GM21423 (cell line): ENCODE measurements at regions not wholly inside any gene's neighbourhood (a gene's known extent, or its start where the extent isn't known, plus 50 kb on each side); places are given as distances from the start of the nearest gene placed in this dataset.

Experiments used
- ATAC-seq: cut with Tn5 transposase; IDR thresholded peaks from one replicate; pipeline ENCODE4 v1.9.1; 2021; ENCODE audit warnings: mild to moderate bottlenecking, moderate library complexity; ENCODE audit not compliant: unreplicated experiment

DNA sequence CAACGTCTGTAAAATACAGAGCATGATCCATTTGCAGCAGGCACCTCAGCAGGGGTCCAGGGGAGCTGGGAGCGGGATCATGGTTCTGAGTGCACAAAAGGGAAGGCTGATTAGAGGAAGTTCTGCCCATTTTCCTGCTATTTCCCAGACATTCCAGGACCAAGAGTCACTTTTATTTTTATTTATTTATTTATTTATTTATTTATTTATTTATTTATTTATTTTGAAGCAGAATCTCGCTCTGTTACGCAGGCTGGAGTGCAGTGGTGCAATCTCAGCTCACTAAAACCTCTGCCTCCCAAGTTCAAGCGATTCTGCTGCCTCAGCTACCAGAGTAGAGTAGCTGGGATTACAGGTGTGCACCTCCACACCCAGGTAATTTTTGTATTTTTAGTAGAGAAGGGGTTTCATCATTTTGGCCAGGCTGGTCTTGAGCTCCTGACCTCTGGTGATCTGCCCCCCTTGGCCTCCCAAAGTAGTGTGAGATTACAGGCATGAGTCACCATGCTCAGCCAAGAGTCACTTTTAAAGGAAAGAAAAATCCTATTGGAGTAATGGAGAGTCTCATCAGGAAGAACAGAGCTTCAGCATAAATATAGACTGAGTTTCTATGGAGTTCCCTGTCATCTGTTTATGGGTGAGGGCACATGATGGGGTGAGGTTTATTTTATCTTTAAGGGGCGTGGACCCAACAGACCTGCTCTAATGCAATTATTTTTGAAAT, 355.2 kb downstream of the HAPSTR1 start:
- ATAC-seq: no peak

DNA sequence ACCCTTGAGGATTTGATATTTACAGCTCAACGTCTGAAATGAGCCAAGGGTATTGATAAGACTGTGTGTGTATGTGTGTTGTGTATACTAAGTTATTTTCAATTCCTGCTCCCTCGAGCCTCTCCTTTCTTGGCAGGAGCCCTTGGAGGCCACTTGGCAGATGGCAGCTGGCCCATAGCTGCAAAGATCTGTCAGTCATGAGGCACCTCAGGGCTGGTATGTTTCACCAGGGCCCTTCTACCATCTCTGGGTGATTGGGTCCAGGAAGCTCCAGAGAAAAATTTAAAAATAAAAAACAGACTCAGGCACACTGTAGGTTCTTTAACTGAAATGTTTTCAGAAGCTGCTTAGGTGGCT, 355.7 kb downstream of the HAPSTR1 start:
- no peak for ATAC-seq

DNA sequence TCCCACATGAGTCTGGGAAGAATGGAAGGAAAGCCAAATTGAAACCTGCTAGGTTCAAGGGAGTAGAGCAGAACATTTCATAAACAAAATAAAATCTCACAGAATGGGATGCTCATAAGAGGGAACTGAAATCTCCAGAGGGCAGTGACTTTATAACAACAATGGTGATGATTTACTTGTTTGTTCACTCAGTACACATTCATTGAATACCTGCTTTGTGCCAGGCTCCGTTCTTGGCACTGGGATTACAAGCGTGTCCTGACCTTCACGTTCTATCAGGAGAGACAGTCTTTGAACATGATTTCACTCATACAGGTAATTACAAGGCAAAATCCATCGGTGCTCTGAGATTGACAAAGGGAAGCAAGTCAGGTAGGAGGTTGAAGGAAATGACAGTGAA, 356.3 kb downstream of the HAPSTR1 start:
- no peak for ATAC-seq

DNA sequence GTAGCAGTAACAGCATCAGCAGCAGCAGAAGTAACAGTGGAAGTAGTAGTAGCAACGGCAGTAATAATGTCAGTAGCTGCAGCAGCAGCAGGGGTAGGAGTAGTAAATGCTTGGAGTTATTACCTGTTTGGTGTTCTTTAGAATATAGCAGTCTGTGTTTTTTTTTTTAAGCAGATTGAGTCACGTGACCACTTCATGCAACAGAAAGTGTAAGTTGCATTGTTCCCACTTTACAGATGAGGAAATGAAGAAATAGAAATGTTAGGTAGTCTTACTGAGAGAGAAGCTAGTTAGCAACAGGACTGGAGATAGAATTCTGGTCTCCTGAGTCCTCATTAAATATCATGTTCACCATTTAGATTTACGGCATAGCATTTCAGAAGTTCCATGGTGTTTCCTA, 358.2 kb downstream of the HAPSTR1 start:
- no peak for ATAC-seq

DNA sequence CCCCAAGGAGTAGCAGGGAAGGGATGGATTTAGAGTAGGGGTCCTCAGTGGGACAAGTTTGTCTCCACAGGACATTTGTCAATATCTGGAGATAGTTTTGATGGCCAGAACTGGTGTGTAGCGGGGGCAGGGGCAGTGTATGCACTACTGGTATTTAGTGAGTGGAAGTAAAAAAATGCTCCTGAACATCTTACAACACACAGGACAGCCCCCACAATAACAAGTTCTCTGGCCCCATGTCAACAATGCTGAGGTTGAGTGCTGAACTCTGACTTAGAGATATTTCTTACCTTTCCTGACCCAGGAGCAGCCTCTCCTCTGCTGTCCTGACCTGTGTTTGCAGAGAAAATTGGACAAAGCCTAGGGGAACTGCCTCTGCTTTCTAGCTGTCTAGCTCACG, 365.8 kb downstream of the HAPSTR1 start:
- ATAC-seq: no peak

DNA sequence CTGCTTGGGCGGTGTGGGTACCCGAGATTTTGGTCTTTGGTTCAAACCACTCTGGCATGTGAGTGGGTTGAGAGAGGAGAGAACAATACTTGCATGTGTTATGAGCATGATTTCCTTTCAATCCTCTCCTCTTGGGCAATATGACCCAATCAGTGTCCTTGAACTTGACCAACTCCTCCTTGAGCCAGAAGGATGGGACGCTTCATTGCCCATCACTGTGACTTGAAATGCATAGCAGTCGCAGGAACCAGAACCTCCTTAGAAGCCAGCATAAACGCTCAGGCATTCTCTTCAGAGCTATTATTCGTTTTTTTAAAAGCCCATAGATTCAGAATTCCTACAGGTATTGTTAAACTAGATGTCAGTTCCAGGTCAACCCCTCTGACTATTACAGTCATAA, 367.4 kb downstream of the HAPSTR1 start:
- no peak for ATAC-seq

DNA sequence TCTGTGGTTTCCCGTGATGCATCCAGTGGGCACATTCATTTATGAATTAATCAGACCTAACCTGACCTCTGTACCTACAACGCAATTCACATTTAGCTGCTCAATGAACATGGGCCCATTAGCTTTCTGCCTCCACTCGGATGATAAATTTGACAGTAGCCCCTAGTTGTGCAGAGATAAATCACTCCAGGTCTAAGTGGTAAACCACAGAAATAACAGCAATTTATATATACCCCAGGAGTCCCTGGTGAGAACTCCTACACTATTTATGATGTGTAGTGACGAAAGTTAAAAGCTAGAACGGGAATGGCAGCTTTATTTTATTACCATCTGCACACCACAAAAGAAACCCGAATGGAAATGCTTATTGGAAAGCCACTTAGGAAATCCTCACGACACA, 371.5 kb downstream of the HAPSTR1 start:
- ATAC-seq: no peak

DNA sequence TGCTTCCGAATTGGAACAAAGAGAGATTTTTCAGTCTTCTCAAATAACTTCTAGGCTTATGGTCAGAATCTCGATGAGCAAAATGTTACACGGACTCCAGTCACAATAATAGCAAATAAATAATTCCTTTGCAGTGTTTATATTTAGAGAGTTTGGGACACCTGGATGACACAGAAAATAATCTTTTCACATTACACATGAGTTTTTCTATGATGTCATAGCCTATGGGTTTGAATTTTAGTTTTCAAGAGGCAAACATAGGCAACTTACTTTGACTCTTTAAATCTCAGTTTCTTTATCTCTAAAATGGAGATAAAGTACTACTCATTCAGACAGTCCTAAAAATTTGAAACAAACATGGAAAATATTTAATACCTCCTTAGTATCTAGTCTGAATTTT, 372.0 kb downstream of the HAPSTR1 start:
- no peak for ATAC-seq

DNA sequence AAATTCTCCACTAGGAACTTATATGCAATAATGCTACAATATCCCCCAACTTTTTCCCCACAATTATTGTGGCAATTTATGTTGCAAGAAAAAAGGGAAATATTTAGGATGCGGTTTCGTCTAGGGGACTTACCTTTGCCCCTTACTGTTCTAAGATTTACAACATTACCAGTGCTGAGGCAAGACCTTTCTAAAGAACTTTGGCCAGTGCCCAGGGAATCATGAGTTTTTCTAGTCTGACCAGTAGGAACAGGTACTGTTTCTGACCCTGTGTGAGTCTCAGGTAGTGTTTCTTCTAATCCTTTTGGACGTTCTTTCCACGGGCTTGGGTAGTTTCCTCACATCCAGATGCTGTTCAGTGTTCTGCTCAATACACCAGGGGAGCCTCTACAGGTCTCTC, 373.7 kb downstream of the HAPSTR1 start:
- no peak for ATAC-seq

DNA sequence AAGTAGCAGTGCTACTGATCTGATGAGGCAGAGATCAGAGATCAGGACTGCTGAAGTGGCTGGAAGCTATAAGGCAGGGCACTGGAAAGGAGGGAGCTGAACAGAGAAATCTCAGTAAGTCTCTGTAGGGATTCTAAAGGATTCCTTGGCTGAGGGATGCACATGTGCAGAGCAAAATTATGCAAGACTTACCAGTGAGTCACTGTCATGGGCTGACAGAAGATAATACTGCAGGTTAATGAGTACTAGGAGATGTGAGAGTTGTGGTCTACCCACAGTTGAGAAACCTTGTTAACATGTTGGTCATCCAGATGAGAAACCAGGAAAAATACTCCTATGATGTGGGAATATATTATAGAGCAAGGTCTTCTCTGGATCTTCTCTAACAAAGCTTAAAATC, 378.1 kb downstream of the HAPSTR1 start:
- no peak for ATAC-seq

DNA sequence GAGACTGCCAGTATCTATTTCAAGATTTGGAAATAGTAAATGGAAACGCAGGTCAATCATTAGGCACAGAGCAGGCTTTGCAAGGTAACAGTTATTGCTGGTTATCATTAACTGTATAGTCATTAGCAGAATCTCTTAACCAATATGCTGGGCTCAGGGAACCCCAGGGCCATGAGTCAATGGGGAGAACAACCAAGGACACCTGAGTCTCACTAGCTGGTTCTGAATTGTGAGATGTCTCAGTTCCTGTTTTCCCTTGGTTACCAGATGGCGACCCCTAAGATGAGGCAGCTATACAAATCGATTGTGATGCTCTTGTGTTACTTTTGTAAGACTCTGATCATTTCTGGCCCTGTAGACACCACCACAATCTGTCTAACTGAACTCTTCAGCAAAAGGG, 385.3 kb downstream of the HAPSTR1 start:
- peak; percentile 62 for ATAC-seq

DNA sequence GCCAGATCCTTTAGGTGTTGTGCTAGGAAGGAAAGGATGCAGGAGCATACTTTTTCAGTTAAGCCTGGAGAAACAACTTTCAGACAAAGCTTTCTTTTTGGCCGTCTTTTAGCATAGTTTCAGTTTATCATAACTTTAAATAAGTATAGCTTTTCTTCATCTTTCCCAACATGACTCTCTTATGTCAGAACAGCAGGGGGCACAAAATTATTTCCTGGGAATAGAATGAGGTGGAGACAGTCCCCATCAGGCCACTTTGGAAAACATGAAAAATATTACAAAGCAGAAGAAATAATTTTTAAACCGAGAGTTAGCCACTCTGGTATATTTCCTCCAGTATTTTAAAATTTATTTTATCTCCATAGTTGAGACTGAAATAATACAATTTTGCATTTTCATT, 387.6 kb downstream of the HAPSTR1 start:
- no peak for ATAC-seq

DNA sequence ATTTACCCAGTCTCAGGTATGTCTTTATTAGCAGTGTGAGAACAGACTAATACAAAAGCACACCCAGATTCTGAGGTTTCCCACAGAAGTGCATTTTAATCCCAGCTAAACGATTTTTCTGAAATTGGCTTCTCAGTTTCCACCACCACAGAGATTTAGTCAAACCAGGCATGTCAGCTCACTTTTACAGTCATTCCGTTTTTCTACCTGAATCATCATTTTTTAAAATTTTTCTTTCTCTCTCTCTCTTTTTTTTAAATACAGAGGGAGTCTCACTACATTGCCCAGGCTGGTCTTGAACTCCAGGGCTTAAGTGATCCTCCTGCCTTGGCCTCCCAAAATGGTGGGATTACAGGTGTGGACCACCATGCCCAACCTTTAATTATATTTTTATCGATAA, 389.1 kb downstream of the HAPSTR1 start:
- no peak for ATAC-seq

DNA sequence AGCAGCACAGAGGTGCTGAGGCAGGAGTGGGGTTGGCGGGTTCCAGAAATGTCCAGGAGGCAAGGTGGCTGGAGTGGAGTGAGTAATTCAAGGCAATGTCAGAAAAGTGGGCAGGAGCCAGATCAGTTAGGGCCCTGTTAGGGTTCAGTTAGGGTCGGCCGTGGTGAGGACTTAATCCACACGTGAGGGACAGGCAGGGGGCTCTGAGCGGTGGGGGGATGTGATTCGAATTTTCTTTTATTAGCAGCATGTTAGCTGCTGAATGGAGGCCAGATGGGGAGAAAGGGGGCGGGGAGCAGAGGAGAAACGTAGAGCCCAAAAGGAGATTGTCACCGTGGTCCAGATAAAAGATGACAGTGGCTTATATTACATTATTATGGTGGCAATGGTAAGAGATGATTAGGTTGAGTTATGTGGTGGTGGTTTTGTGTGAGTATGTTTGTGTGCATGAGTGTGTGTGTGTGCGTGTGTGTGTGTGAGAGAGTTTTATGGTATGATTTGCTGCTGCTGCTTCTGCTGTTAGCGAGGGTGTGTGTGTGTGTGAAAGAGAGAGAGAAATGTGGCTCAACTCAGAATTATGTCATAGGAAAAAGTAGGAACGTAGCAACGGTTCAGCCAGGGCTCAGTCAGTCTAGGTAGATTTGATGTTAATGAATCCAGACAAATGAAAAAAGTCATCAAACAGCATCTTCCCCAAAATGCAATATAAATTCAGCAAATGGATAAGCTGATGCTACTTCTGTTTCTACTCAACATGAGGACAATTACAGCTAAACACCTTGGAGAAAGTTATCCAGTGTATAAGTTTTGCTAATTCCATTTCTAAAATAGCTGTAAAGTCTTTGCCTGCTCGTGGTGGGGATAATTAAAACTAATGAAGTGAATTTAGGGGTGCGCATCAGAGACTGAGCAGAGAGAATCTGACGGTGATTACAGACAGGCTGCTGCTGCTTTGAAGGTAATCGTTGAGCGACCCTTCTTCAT, 390.6 kb downstream of the HAPSTR1 start:
- ATAC-seq: no peak

DNA sequence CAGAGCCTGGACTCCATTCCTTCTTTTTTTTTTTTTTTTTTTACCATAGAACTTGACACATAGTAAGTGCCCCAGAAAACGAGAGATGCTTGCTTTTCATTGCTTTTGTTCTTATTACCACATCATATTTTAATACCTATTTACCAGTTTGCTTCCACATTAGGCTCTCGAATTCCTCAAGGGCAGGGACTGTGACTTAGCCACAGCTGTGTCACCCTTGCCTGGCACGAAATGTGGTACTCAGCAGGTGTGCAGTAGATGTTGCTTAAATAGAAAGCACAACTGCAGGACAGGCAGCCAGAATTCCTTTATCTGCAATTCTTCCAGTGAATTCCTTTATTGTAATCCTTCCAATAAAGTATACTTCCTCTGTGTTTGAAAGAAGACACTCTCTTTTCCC, 393.0 kb downstream of the HAPSTR1 start:
- no peak for ATAC-seq

DNA sequence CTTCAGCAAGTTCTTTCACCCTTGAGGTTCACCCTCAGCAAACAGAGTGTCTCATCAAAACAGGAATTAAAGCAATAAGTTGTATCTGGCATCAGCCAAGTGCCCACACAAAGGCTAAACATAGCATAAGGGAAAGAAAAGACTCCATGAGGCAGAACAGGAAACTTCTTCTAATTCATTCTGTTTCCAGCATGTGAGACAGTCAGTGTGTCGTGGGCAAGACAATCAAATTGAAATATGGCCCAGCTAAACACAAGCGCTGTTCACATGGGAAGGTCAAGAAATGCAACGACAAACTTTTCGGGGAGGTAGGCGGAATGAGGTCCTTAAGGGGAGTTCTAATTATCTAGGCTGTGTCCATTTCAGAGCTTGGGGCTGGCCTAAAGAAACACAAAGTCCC, 393.4 kb downstream of the HAPSTR1 start:
- ATAC-seq: no peak

DNA sequence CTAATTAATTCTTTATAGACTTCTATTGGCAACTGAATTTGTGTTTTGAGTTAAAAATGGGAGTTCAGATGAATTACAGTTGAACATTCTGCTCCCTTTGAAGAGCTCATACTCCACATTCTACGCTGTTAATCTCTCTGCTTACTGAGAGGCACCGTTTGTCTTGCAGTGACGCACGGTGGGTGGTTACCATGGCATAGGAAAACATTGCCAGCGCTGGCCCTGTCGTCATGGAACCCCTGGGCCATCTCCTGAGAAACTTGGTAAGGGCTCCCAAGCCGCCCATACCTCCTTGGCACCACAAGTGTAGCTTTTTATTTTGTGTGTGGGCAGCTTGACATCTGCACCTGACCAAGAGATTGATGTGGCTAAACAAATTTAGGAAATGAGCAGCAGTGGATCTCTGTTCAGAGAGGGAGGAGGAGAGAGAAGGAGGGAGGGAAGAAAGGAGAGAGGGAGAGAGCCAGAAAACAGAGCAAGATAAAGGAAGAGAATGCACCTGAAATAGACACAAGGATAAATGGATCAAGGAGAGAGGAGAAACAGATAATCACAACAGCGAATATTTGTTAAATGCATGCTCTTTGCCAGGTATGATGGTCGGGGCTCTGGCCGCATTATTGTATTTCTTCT, 398.5 kb downstream of the HAPSTR1 start:
- no peak for ATAC-seq

DNA sequence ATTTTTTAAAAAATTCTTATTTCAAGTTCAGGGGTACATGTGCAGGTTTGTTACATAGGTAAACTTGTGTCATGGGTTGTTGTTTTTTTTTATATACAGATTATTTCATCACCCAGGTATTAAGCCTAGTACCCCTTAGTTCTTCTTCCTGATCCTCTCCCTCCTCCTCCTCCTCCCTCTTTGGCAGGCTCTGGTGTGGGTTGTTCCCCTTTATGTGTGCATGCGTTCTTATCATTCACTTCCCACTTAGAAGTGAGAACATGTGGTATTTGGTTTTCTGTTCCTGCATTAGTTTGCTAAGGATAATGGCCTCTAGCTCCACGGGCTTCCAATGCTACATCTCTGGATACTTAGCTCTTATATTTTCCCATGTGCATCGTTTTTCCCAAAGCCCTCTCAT, 404.4 kb downstream of the HAPSTR1 start:
- ATAC-seq: no peak

DNA sequence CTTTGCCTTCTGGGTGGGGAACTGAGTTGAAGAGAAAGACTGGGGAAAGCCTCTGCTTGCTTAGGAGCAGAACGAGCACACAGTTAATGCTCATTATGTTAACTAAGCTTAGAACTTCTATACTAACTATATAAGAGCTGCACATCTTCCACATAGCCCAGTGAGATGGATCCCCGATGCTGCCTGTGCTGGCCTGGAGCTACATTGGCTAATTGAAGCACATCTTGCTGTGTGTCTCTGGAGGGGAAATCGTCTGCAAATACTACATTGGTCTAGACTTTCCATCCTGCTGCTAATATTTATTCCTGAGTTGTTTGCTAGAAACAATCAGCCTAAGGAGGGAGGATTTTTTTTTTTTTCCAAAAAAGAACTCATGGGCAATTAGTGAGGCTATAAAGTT, 406.3 kb downstream of the HAPSTR1 start:
- ATAC-seq: no peak

DNA sequence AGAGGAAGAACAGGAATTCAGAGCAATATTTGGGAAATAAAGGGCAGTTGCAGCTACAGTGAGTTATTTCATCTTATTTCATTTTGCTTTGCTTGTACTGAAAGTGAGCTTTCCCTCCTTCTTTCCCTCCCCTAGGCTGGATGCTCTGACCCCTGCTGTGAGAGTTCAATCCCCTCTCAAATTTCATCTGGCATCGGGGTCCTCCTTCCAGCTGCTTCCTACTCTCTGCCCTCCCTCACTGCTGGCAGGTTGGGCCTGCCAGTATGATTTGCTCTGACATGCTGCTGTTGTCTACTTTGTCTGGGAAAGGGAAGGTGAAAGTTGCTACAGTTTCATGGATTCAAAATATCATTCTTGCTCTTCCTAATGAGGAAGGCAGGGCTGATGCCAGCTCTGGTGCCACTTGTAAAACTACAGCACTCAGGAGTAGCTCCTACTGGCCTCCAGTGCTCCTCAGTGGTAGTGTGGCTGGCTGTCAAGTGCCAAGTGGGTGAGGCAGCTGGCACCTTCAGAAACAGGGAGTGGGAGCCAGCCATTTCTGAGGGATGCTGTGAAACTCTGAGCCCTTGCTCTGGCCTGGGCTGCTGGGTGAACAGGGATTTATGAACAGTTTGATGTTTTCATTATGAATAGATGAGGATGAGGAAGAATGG, 408.6 kb downstream of the HAPSTR1 start:
- ATAC-seq: no peak

DNA sequence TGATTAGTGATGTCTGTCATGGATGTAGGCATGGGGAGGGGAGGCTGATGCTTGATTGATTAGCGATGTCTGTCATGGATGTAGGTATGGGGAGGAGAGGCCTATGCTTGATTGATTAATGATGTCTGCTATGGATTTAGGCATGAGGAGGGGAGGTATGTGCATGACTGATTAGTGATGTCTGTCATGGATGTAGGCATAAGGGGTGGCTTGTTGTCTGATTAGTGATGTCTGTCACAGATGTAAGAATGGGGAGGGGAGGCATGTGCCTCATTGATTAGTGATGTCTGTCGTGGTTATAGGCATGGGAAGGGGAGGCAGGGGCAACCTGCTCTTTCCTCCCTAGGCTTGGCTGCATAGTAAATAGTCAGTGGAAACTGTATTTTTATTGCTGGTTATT, 409.4 kb downstream of the HAPSTR1 start:
- no peak for ATAC-seq
